ENCODE measurements at regions not wholly inside any gene's neighbourhood (a gene's known extent, or its start where the extent isn't known, plus 50 kb on each side); places are given as distances from the start of the nearest gene placed in this dataset.

- DNase-seq: no peak
Measured at GRCh38 chr9:135255841-135256580, 168.5 kb downstream of the OLFM1 start.

- no peak for DNase-seq
Measured at GRCh38 chr9:135256581-135257354, 169.3 kb downstream of the OLFM1 start.

GRCh38 chr9:135258461-135258860 is 171.0 kb downstream of the OLFM1 start:
- DNase-seq: no peak

- DNase-seq: no peak
Measured at GRCh38 chr9:135259273-135259672, 171.8 kb downstream of the OLFM1 start.

- no peak for DNase-seq
Measured at GRCh38 chr9:135260221-135261180, 173.0 kb downstream of the OLFM1 start.

- no peak for DNase-seq
Measured at GRCh38 chr9:135262248-135262647, 174.8 kb downstream of the OLFM1 start.

- DNase-seq: no peak
Measured at GRCh38 chr9:135263511-135263910, 176.0 kb downstream of the OLFM1 start.

- no peak for DNase-seq
Measured at GRCh38 chr9:135265931-135266330, 178.5 kb downstream of the OLFM1 start.

- no peak for DNase-seq
Measured at GRCh38 chr9:135267191-135267809, 179.8 kb downstream of the OLFM1 start.

GRCh38 chr9:135268031-135268430 is 180.6 kb downstream of the OLFM1 start:
- no peak for DNase-seq

GRCh38 chr9:135268981-135269380 is 181.5 kb downstream of the OLFM1 start:
- no peak for DNase-seq

GRCh38 chr9:135269912-135270830 is 182.7 kb downstream of the OLFM1 start:
- no peak for DNase-seq

GRCh38 chr9:135271425-135271824 is 184.0 kb downstream of the OLFM1 start:
- no peak for DNase-seq

GRCh38 chr9:135272608-135273007 is 185.1 kb downstream of the OLFM1 start:
- DNase-seq: no peak

GRCh38 chr9:135273008-135273407 is 185.5 kb downstream of the OLFM1 start:
- no peak for DNase-seq

- DNase-seq: no peak
Measured at GRCh38 chr9:135275163-135275562, 187.7 kb downstream of the OLFM1 start.

GRCh38 chr9:135275571-135276289 is 188.3 kb downstream of the OLFM1 start:
- DNase-seq: no peak

- DNase-seq: no peak
Measured at GRCh38 chr9:135277219-135278201, 190.0 kb downstream of the OLFM1 start.

GRCh38 chr9:135278586-135278985 is 191.1 kb downstream of the OLFM1 start:
- no peak for DNase-seq

- DNase-seq: no peak
Measured at GRCh38 chr9:135279385-135279784, 191.9 kb downstream of the OLFM1 start.

Data from 8988T (cell line).